ENCODE measurements at regions not wholly inside any gene's neighbourhood (a gene's known extent, or its start where the extent isn't known, plus 50 kb on each side); places are given as distances from the start of the nearest gene placed in this dataset.

GRCh38 chr11:31910950-31911576, 99.9 kb upstream of the PAX6 start:
- DNase-seq (ENCODE audit: low read depth) = no peak

- DNase-seq (ENCODE audit: low read depth) = no peak
These were observed 92.3 kb upstream of the PAX6 start for GRCh38 chr11:31903225-31904074.

GRCh38 chr11:31902706-31903105, 91.6 kb upstream of the PAX6 start:
- DNase-seq (ENCODE audit: low read depth) = no peak

DNA sequence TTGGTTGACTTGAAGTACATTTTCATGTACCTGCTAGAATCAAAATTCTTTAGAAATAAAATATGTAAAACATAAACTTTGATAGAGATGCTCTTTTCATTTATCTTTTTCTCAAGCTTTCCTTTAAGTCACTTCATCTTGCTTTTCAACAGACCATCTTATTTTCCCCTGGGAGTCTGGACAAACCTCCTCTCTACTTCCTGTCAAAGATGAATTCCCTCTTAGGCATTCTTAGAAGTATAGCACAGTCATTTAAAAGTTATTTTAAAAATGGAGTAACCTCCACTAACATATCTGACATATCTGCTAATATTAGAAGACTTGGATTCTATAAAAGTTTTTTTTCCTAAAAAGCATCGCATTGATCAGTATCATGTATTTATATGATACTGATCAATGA, 84.8 kb upstream of the PAX6 start:
- no peak for DNase-seq (ENCODE audit: low read depth)

GRCh38 chr11:31887180-31887579, 76.1 kb upstream of the PAX6 start:
- DNase-seq (ENCODE audit: low read depth) = no peak

- DNase-seq (ENCODE audit: low read depth) = no peak
These were observed 73.0 kb upstream of the PAX6 start for GRCh38 chr11:31884080-31884479.

DNA sequence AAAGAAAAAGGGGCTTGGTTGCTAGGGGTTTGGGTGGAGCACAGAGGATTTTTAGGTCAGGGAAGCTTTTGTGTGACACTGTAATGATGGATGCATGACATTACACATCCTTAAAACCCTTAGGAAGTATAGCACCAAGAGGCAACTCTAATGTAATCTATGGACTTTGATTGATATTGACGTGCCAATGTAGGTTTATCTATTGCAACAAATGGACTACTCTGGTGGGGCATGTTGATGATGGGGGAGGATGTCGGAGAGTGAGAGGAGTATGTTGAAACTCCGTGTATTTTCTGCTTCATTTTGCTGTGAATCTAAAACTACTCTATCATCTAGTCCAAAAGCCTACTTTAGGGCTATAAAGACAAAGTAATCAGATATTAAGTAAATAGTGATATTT, 72.3 kb upstream of the PAX6 start:
- DNase-seq (ENCODE audit: low read depth) = no peak

DNA sequence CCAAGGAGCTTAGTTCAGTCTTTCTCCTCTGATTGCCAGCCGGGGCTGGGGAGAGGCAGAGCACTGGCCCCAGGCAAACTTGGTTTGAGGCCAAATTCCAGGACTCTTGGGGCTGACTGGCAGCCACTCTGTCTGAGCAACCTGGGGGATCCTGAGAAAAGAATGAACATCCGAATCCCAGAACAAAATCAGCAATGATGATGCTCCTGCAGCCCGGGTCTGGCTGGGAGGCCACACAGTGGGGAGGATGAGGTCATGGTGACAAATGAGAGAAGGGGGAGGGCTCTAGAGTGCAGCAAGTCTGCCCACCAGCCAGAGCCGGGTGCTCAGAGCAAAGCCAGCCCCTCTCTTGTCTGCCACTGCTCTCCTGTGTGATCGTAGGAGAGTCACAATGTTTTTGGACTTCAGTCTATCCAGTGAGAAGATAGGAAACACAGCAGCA, 71.8 kb upstream of the PAX6 start:
- peak; percentile 68 for DNase-seq (ENCODE audit: low read depth)

GRCh38 chr11:31881825-31882224, 70.7 kb upstream of the PAX6 start:
- no peak for DNase-seq (ENCODE audit: low read depth)

- no peak for DNase-seq (ENCODE audit: low read depth)
These were observed 68.6 kb upstream of the PAX6 start for GRCh38 chr11:31879681-31880080.

DNA sequence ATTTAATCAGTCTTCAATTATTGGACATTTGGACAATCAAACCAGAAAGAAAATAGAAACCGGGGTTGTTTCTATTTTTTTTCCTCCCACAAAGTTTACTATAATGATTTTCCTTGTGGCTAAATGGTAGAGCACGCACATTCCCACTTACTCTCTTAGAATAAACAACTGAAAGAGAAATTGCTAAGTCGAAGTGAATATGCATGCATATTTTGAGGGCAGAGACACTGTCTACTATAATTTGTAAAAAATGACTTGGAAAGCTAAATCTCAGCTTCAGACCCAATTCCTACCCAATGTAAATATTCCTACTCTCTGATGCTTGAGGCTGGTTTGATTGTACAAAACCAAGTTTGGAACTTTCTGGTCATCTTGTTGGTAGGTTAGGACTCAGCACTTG, 66.7 kb upstream of the PAX6 start:
- DNase-seq (ENCODE audit: low read depth) = no peak

DNA sequence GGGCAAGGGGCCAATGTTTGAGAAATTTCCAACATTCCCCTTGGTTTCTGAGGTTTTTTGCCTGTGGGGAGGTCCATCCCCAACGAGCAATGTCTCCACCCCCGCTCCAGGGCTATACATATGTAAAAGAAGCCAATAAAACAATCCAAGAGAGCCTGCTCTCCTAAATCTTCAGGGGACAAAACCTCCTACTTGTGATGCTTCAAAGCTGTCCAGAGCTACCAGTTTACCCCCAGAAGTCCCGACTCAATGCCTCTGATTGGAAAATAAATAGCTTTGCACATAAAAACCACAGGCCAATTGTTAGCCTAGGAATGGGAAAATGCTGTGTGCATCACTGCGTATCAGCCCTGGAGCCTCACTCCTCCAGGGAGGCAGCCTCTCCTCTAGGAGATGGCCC, 66.0 kb upstream of the PAX6 start:
- DNase-seq (ENCODE audit: low read depth) = no peak

GRCh38 chr11:31875866-31876560, 64.9 kb upstream of the PAX6 start:
- peak; percentile 27 for DNase-seq (ENCODE audit: low read depth)

DNA sequence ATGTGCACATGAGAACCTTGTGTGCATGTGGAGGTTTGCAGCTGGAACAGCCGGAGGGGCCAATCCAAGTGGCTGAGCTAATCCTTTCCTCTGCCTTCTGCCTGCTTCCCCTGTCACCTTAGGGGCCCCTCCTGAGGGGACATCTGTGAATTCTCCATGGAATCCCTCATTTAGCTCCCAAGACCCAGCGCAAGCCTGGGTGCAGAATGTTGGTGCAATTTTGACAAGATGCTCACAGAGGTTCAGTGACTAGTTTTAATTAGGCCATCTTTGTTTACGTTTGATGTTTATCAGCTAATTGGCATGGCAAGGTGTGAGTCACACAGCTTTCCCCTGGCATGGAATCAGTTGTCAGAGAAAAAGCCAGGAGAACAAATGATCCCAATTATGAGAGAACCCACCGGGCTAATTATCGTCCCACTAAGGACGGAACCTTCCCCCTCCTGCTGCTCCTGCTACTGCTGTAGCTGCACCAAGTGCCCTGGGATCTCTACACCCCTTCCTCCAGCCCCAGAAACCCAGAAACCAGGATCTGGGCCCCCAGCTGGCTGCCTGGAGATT, 63.6 kb upstream of the PAX6 start:
- DNase-seq (ENCODE audit: low read depth) = no peak

DNA sequence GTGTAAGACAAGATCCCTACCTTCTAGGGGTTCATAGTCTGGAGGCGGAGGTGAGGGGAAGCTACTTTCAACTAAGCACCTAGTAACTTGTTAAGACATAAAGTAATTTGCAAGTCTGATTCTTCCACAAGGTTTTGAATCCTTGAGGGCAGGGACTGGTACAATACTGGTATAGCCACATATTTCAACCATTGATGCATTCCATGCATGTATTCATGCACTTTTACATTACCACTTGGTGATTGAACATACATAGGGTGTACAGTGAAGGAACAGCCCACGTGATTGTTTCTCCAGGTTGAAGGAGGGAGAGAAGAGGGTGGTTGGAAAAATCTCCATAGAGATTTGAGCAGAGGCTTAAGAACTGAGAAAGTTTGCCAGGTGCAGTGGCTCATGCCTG, 62.0 kb upstream of the PAX6 start:
- no peak for DNase-seq (ENCODE audit: low read depth)

DNA sequence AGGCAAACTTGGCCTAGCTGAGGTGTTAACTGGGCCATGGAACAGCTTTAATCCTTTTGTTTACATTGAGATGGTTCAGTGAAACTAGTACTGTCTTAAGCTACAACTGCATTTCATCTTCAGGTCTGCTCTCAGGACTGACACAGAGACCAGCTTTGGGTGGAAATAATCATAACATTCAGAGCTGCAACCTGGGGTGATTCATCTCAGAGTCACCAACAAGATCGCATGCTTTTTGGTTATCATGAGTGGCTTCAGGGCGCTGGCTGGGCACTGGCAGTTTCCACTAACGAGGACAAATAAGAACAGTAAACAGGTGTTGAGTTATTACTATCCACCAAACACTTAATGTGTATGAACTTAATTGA, 60.9 kb upstream of the PAX6 start:
- DNase-seq (ENCODE audit: low read depth) = peak; percentile 57

DNA sequence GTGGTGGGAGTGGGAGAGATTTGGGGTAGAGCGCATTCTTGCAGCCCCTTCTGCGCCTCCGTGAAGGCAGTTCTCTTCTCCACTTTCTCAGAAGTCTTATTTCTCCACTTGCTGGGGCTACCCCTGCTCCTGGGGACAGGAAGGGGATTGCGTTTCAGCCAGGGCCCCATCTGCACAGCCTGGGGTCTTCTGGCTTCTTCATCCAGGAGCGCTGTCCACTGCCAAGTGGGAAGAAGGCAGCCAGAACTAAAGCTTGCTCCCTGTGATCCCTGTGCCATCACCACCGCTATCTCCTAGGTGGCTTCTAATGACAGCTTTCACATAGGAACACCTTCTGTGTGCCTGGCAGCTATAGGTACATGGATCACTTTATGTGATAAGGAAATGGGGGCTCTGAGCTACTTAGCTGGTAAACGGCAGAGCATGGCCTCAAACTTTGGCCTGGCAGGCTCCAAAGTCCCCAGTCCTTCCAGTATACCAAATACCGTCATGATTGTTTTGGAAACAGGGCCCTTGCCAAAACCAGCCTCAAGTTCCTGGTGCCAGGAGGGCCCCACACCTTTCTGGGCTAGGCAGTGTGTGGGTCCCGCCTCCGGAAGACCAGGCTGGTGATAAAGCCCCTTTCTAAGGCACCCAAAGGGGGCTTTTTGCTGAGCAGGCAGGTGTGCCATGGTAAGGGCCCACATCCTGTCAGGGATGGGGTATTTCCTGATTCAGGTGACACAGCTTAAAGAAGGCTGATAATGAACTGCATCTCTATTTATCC, 60.4 kb upstream of the PAX6 start:
- no peak for DNase-seq (ENCODE audit: low read depth)

DNA sequence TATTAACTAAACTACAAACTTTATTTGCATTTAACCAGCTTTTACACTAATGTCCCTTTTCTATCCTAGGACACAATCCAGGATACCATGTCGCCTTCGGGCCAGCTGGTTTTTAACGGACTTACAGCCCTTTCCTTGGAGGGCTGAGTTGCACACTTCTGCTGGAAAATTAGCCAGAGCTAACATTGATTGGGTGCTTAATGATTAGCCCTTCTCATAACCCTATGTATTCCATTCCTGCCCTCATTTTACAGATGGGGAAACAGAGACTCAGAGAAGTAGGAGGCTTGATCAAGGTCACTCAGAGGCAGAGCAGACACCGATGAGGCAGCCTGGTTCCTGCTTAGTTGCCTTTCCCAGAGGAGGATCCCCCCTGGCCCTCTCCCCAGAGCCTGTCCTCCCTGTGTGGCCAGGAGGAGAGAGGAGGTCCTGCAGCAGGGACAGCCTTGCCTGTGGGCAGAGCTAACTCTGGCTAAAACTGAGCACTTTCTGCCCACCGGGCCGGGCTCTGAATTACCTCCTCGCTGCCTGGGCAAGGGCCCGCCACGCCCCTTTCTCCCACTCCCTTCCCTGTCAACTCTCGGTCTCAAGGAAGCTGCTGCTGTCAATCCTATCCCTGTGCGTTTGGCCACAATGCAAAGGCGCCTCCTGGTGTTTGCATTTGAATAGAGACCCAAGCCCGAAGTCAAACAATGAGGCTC, 59.6 kb upstream of the PAX6 start:
- peak; percentile 43 for DNase-seq (ENCODE audit: low read depth)

GRCh38 chr11:31869986-31870385, 58.9 kb upstream of the PAX6 start:
- DNase-seq (ENCODE audit: low read depth) = no peak

DNA sequence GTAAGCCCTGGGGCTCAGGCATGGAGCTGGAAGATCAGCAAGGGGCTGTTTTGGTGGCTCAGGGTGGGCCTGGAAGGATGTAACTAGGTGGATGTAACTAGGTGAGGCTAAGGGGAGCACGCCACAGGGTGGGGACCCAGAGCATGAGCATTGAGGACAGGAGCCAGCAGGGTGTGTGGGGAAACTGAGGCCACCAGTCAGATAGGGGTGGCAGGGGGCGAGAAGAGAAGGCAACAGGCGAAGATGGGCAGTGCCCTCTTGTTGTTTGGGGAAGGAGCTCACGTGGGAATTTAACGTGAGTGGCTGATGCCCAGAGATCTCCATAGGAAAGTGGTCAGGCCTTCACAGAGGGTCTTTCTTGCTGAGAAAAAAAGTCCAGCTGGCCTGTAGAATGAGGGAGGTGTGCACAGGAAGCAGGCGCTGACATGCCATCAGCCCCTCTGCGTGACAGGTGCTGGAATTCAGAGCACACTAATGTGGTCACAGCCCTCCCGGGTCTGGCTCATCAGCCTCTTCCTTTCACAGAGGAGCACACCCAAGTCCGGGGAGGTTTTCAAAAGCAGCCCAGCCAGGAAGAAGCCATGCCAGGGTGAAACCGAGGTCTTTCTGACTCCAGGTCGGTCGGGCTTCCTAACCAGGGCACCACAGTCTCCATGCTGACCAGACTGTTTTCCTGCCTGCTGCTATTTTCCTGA, 54.6 kb upstream of the PAX6 start:
- DNase-seq (ENCODE audit: low read depth) = peak; percentile 30

Measured in HT1080 (cell line).